Nephron progenitor cell (in vitro differentiated cells): ENCODE measurements at regions not wholly inside any gene's neighbourhood (a gene's known extent, or its start where the extent isn't known, plus 50 kb on each side); places are given as distances from the start of the nearest gene placed in this dataset.

Experiments used
- DNase-seq: peaks from one replicate; pipeline ENCODE4 v3.0.0; 2021
- H3K27ac Mint-ChIP-seq: 2 replicates; pipeline ENCODE4 v1.8.0; 2021; ENCODE audit warnings: mild to moderate bottlenecking, moderate library complexity, mixed read lengths
- H3K27me3 Mint-ChIP-seq: 2 replicates; pipeline ENCODE4 v1.8.0; 2021; ENCODE audit warnings: mild to moderate bottlenecking, low read depth, mixed read lengths; ENCODE audit not compliant: poor library complexity
- H3K36me3 Mint-ChIP-seq: 2 replicates; pipeline ENCODE4 v1.8.0; 2021; ENCODE audit warnings: low read depth, mixed read lengths
- H3K4me1 Mint-ChIP-seq: 2 replicates; pipeline ENCODE4 v1.8.0; 2021; ENCODE audit warnings: mixed read lengths
- H3K4me3 Mint-ChIP-seq: 2 replicates; pipeline ENCODE4 v1.8.0; 2021; ENCODE audit warnings: mild to moderate bottlenecking, moderate library complexity, mixed read lengths
- H3K9me3 Mint-ChIP-seq: 2 replicates; pipeline ENCODE4 v1.8.0; 2021; ENCODE audit warnings: mild to moderate bottlenecking, moderate library complexity, mixed read lengths
- CTCF ChIP-seq: fragments of 200-600 bp; sonication (generic); IDR thresholded peaks from 2 replicates; pipeline ENCODE4 v1.5.0; 2021; ENCODE audit warnings: antibody characterized with exemption

DNA sequence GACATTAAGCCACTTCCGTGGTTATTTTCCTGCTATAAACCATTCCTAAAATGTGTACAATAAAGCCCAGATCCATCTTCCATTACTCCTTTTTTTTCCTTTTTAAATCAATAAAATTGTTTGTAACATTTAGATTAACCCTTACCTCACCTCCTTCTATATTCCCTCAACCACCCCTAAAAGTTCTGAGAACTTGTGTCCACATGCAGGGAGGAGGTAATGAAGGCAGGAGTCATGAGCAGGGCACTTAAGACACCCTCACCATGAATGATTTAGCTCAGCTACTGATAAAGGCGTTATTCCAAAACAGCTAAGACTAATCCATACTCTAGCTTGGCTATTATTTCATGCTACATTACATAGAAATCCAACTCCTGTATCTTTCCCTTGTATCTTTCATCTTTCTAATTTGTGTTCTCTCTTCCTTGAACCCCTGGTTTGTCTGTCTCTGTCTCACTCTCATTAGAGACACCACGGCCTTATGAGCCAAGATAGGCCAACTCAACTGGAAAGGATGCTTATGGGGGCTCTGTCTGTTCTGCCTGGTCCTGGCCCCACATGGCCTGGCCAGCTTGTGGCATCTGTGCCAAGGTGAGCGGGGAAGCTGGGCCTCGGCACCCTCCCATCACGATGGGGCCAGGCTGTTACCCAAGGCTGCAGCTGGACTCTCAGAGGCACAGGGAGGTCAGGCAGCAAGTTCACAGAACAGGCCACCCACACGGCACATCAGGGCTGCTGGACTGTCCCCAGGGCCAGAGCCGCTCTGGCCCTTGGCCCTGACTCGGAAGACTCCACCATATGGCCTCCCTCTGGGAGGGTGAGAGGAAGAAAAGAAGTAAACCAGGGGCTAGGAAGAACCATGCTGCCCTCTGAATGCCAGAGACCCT is 294.4 kb downstream of the SOX9 start:
- Mint-ChIP-seq H3K27ac (no peak overlapping the region), H3K9me3 (peaks cover 25% of the 10 kb centered on the region), H3K36me3 (peaks cover 21% of the 10 kb centered on the region), H3K4me3 (no peak overlapping the region), H3K4me1 (peaks cover 58% of the 10 kb centered on the region), H3K27me3 (peaks cover 20% of the 10 kb centered on the region)
- TF ChIP-seq CTCF, result no peak
- DNase-seq, result no peak

GRCh38 chr17:72416054-72416675 is 295.3 kb downstream of the SOX9 start:
- TF ChIP-seq CTCF, result no peak

DNA sequence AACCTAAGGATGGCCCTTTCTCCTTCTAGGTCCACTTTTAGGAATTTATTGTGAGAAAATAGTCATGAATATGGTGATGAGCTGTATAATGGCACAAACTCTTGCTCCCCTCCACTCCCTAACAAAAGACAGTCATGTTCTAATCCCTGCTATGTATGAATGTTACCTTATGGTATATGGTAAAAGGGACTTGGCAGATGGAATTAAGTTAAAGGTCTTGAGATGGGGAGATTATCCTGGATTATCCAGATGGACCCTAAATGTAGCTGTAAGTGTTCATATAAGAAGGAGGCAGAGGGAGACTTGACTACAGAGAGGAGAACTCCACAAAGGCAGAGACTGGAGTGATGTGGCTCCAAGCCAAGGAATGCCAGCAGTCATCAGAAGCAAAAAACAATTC is 296.1 kb downstream of the SOX9 start:
- Mint-ChIP-seq H3K36me3 (peaks cover 21% of the 10 kb centered on the region), H3K27me3 (peaks cover 20% of the 10 kb centered on the region), H3K4me3 (no peak overlapping the region), H3K27ac (no peak overlapping the region), H3K9me3 (peaks cover 25% of the 10 kb centered on the region), H3K4me1 (peaks cover 60% of the 10 kb centered on the region)
- DNase-seq, result no peak
- TF ChIP-seq CTCF, result no peak

More at GRCh38 chr17:72416054-72416675, 295.3 kb downstream of the SOX9 start:
- peaks cover 60% of the 10 kb centered on the region for H3K4me1 Mint-ChIP-seq
- H3K27ac Mint-ChIP-seq, result no peak overlapping the region
- H3K27me3 Mint-ChIP-seq, result peaks cover 20% of the 10 kb centered on the region
- no peak overlapping the region for H3K4me3 Mint-ChIP-seq
- peaks cover 21% of the 10 kb centered on the region for H3K36me3 Mint-ChIP-seq
- H3K9me3 Mint-ChIP-seq, result peaks cover 25% of the 10 kb centered on the region
- DNase-seq, result no peak

DNA sequence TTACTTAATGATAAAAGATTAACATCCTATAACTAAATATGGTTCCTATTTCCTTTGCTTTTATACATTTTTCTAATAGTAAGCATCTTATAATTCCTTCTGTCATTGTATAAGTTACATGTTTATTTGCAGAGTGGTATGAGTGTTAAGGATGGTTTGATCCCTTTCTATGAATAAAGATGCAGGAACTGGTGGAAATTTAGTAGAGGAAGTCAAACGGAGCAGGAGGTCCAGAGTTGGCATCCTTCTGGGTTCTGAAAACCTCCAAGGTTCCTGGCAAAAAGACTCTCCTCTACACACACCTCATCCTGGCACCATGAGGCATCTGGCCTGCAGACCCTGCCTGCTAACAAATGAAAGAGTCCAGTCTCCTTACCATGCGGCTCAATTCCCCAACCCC is 296.8 kb downstream of the SOX9 start:
- Mint-ChIP-seq H3K36me3 (peaks cover 21% of the 10 kb centered on the region), H3K27me3 (peaks cover 20% of the 10 kb centered on the region), H3K4me1 (peaks cover 61% of the 10 kb centered on the region), H3K9me3 (peaks cover 25% of the 10 kb centered on the region), H3K4me3 (no peak overlapping the region), H3K27ac (no peak overlapping the region)
- no peak for DNase-seq
- no peak for TF ChIP-seq CTCF

GRCh38 chr17:72419866-72420774 is 299.3 kb downstream of the SOX9 start:
- Mint-ChIP-seq H3K36me3 (peaks cover 21% of the 10 kb centered on the region), H3K9me3 (peaks cover 25% of the 10 kb centered on the region), H3K27me3 (peaks cover 11% of the 10 kb centered on the region), H3K4me3 (no peak overlapping the region), H3K27ac (peak overlapping the region; percentile 71), H3K4me1 (peaks cover 63% of the 10 kb centered on the region)
- DNase-seq, result no peak
- TF ChIP-seq CTCF, result no peak
